PC-9 (cell line): ENCODE measurements at regions not wholly inside any gene's neighbourhood (a gene's known extent, or its start where the extent isn't known, plus 50 kb on each side); places are given as distances from the start of the nearest gene placed in this dataset.
"Not testable (repeated sequence)": the region's sequence is repeated elsewhere in the genome, so short reads cannot be mapped to it uniquely, and the experiment has no call there.

Experiments used
- EZH2 ChIP-seq: fragments of 200-600 bp; sonication (generic); IDR thresholded peaks from 2 replicates; pipeline ENCODE4 v1.8.0; 2017; ENCODE audit warnings: antibody characterized with exemption, low read depth
- TF ChIP-seq, protein P1 (sequence below): fragments of 200-600 bp; sonication (generic); conservative IDR thresholded peaks from 2 replicates; pipeline ENCODE4 v1.6.1; 2017; ENCODE audit warnings: mixed run types, antibody characterized with exemption, mild to moderate bottlenecking, moderate library complexity

DNA sequence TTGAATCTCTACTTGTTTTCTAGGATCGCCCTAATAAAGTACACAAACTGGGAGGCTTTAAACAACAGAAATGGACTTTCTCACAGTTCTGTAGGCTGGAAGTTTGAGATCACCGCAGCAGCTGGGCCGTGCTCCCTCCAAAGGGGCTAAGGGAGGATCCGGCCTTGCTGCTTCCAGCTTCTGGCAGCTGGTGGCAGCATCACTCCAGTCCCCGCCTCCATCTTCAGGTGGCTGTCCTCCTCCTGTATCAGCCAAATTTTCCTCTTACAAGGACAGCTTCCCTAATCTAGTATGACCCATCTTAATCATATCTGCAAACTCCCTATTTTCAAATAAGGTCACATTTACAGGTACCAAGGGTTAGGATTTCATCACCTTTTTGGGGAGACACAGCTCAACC, 120.5 kb downstream of the MRPL57 start:
- TF ChIP-seq, protein P1, sequence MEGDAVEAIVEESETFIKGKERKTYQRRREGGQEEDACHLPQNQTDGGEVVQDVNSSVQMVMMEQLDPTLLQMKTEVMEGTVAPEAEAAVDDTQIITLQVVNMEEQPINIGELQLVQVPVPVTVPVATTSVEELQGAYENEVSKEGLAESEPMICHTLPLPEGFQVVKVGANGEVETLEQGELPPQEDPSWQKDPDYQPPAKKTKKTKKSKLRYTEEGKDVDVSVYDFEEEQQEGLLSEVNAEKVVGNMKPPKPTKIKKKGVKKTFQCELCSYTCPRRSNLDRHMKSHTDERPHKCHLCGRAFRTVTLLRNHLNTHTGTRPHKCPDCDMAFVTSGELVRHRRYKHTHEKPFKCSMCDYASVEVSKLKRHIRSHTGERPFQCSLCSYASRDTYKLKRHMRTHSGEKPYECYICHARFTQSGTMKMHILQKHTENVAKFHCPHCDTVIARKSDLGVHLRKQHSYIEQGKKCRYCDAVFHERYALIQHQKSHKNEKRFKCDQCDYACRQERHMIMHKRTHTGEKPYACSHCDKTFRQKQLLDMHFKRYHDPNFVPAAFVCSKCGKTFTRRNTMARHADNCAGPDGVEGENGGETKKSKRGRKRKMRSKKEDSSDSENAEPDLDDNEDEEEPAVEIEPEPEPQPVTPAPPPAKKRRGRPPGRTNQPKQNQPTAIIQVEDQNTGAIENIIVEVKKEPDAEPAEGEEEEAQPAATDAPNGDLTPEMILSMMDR: peak; percentile 57
- TF ChIP-seq EZH2: not testable (repeated sequence)
